NT2/D1 (cell line): ENCODE measurements at regions not wholly inside any gene's neighbourhood (a gene's known extent, or its start where the extent isn't known, plus 50 kb on each side); places are given as distances from the start of the nearest gene placed in this dataset.

Source experiments
- DNase-seq: peaks from one replicate; pipeline ENCODE4 v3.0.0-alpha.2; 2011; ENCODE audit warnings: low read depth, low spot score
- H3K27me3 ChIP-seq: 2 replicates; pipeline ENCODE4 v1.6.0; 2011; ENCODE audit warnings: mild to moderate bottlenecking; ENCODE audit not compliant: insufficient read length, insufficient read depth
- H3K36me3 ChIP-seq: 2 replicates; pipeline ENCODE4 v1.6.1; 2011; ENCODE audit warnings: mild to moderate bottlenecking, low read length, mixed read lengths; ENCODE audit not compliant: insufficient read depth, insufficient read length
- H3K4me1 ChIP-seq: 2 replicates; pipeline ENCODE4 v1.5.1; 2011; ENCODE audit not compliant: insufficient read depth, insufficient read length
- H3K4me3 ChIP-seq: 2 replicates; pipeline ENCODE4 v1.5.1; 2011; ENCODE audit warnings: low read depth; ENCODE audit not compliant: insufficient read length
- H3K9ac ChIP-seq: 2 replicates; pipeline ENCODE4 v1.6.0; 2011; ENCODE audit warnings: low read depth; ENCODE audit not compliant: insufficient read length
- H3K9me3 ChIP-seq: 2 replicates; pipeline ENCODE4 v1.5.1; 2011; ENCODE audit warnings: mild to moderate bottlenecking, low read length; ENCODE audit not compliant: insufficient read depth
- SUZ12 ChIP-seq: IDR thresholded peaks from 2 replicates; pipeline ENCODE4 v1.6.1; 2011; ENCODE audit not compliant: insufficient read length, insufficient read depth; ENCODE audit errors: extremely low read depth
- YY1 ChIP-seq: IDR thresholded peaks from 2 replicates; pipeline ENCODE4 v1.6.1; 2011; ENCODE audit not compliant: insufficient read length, insufficient read depth
- ZNF274 ChIP-seq: IDR thresholded peaks from 2 replicates; pipeline ENCODE4 v1.6.1; 2011; ENCODE audit warnings: mild to moderate bottlenecking, low read depth, low read length

- Histone ChIP-seq H3K4me1 (peaks cover 10% of the 10 kb centered on the region), H3K36me3 (no peaks in the 10 kb centered on the region), H3K9ac (no peak overlapping the region), H3K4me3 (no peak overlapping the region), H3K9me3 (no peaks in the 10 kb centered on the region), H3K27me3 (no peaks in the 10 kb centered on the region)
- DNase-seq: peak; percentile 50
- no peak for TF ChIP-seq SUZ12
- TF ChIP-seq ZNF274: no peak
- no peak for TF ChIP-seq YY1
These were observed 195.7 kb upstream of the GPR26 start for GRCh38 chr10:123470336-123470921.

GRCh38 chr10:123471811-123472210 is 194.3 kb upstream of the GPR26 start:
- no peak for TF ChIP-seq ZNF274
- TF ChIP-seq SUZ12: no peak
- no peak for TF ChIP-seq YY1
- no peaks in the 10 kb centered on the region for H3K9me3 ChIP-seq

GRCh38 chr10:123472606-123473005 is 193.5 kb upstream of the GPR26 start:
- no peaks in the 10 kb centered on the region for H3K9me3 ChIP-seq
- H3K4me1 ChIP-seq: peaks cover 10% of the 10 kb centered on the region
- TF ChIP-seq YY1 (no peak), ZNF274 (no peak), SUZ12 (no peak)
- H3K27me3 ChIP-seq: no peaks in the 10 kb centered on the region
- no peak overlapping the region for H3K9ac ChIP-seq
- no peak overlapping the region for H3K4me3 ChIP-seq
- H3K36me3 ChIP-seq: no peaks in the 10 kb centered on the region
- no peak for DNase-seq

More at GRCh38 chr10:123471811-123472210, 194.3 kb upstream of the GPR26 start:
- no peaks in the 10 kb centered on the region for H3K27me3 ChIP-seq
- peaks cover 10% of the 10 kb centered on the region for H3K4me1 ChIP-seq
- H3K4me3 ChIP-seq: no peak overlapping the region
- no peak for DNase-seq
- H3K9ac ChIP-seq: no peak overlapping the region
- no peaks in the 10 kb centered on the region for H3K36me3 ChIP-seq

GRCh38 chr10:123474700-123475099 is 191.5 kb upstream of the GPR26 start:
- Histone ChIP-seq H3K36me3 (no peaks in the 10 kb centered on the region), H3K4me3 (no peak overlapping the region), H3K9ac (no peak overlapping the region), H3K9me3 (no peaks in the 10 kb centered on the region), H3K27me3 (no peaks in the 10 kb centered on the region), H3K4me1 (peaks cover 10% of the 10 kb centered on the region)
- TF ChIP-seq SUZ12: no peak
- TF ChIP-seq YY1: no peak
- no peak for TF ChIP-seq ZNF274
- no peak for DNase-seq

GRCh38 chr10:123475466-123475865 is 190.7 kb upstream of the GPR26 start:
- Histone ChIP-seq H3K4me3 (no peak overlapping the region), H3K27me3 (no peaks in the 10 kb centered on the region), H3K4me1 (peaks cover 10% of the 10 kb centered on the region), H3K9me3 (no peaks in the 10 kb centered on the region), H3K36me3 (no peaks in the 10 kb centered on the region), H3K9ac (no peak overlapping the region)
- no peak for DNase-seq
- TF ChIP-seq SUZ12 (no peak), ZNF274 (no peak), YY1 (no peak)

GRCh38 chr10:123478116-123478515 is 188.0 kb upstream of the GPR26 start:
- H3K27me3 ChIP-seq: no peaks in the 10 kb centered on the region
- peaks cover 1% of the 10 kb centered on the region for H3K4me1 ChIP-seq
- H3K4me3 ChIP-seq: no peak overlapping the region
- H3K9ac ChIP-seq: no peak overlapping the region
- TF ChIP-seq YY1 (no peak), SUZ12 (no peak), ZNF274 (no peak)
- H3K36me3 ChIP-seq: no peaks in the 10 kb centered on the region
- no peak for DNase-seq
- no peaks in the 10 kb centered on the region for H3K9me3 ChIP-seq

GRCh38 chr10:123479640-123480039 is 186.5 kb upstream of the GPR26 start:
- H3K27me3 ChIP-seq: no peaks in the 10 kb centered on the region

More at GRCh38 chr10:123479640-123480039, 186.5 kb upstream of the GPR26 start:
- H3K4me1 ChIP-seq: no peaks in the 10 kb centered on the region
- DNase-seq: no peak
- no peak for TF ChIP-seq ZNF274
- TF ChIP-seq SUZ12: no peak
- TF ChIP-seq YY1: no peak
- H3K36me3 ChIP-seq: no peaks in the 10 kb centered on the region
- no peak overlapping the region for H3K9ac ChIP-seq
- H3K4me3 ChIP-seq: no peak overlapping the region
- H3K9me3 ChIP-seq: no peaks in the 10 kb centered on the region
